ENCODE measurements at regions not wholly inside any gene's neighbourhood (a gene's known extent, or its start where the extent isn't known, plus 50 kb on each side); places are given as distances from the start of the nearest gene placed in this dataset.

DNA sequence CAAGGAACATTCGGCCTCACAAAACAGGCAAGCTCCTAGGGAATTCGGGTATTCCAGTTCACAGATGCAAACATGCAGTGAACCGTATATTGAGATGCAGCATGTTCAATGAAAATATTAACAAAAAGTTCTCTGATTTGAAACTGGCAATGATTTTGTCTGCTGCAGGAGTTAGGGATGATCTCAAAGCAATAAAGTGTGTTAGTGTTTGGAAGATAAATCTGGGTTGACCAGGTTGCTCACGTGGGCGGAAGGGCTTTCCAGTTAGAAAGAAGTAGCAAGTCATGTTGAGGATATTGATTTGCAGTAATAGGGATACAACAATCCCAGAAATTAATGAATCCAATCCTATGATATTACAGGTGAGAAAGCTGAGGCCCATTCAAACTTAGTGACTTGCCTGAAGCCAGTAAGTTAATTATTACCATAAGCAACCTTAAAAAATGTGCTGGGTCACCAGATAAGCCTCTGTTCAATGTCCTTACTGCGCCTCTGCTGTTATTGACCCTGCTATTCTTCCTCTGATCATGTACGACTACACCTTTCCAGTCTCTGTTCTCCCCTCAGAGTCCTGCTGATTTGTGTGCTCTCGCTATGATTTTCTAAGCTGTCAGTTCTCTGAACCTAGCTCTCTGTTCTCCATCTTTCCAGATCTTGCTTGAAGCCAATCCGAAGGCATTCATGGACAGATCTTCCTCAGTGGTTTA lies 370.8 kb downstream of the DSEL start:
- H3K4me3 ChIP-seq (ENCODE audit: low read length), result no peak overlapping the region
- 80% methylated on average over 1 of the region's 9 CpGs for WGBS (ENCODE audit: insufficient coverage, low lambda C conversion rate)
- no peaks in the 10 kb centered on the region for H3K36me3 ChIP-seq (ENCODE audit: control insufficient read depth, insufficient read depth, low read length)
- peak; percentile 25 to 71 for DNase-seq
- peak overlapping the region; percentile 7 for H3K27ac ChIP-seq (ENCODE audit: low read length)
- H3K27me3 ChIP-seq (ENCODE audit: control insufficient read depth, insufficient read depth, low read length), result no peaks in the 10 kb centered on the region
- H3K9me3 ChIP-seq (ENCODE audit: control insufficient read depth, low read depth, low read length), result no peaks in the 10 kb centered on the region
- H3K4me1 ChIP-seq (ENCODE audit: control insufficient read depth, insufficient read depth, low read length), result peaks cover 13% of the 10 kb centered on the region

DNA sequence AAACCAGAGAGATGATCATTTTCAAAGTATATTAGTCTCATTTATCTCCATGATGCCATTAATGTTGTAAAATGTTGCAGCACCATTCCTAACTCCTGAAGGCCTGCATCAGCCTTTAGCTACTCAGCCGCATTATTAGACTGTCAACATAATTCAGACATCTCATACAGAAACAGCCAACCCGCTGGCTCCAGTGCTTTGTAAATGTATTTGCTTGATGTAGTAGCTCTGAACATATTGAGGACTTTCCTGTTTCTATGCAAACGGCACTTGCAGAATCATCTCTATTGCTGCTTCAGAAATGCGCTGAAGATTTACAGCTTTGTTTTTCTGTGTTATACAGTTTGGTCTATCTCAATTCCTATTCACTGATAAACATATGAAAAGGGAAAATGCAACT lies 372.2 kb downstream of the DSEL start:
- Histone ChIP-seq H3K36me3 (ENCODE audit: control insufficient read depth, insufficient read depth, low read length) (no peaks in the 10 kb centered on the region), H3K4me1 (ENCODE audit: control insufficient read depth, insufficient read depth, low read length) (peaks cover 13% of the 10 kb centered on the region), H3K4me3 (ENCODE audit: low read length) (no peak overlapping the region), H3K27ac (ENCODE audit: low read length) (no peak overlapping the region), H3K9me3 (ENCODE audit: control insufficient read depth, low read depth, low read length) (no peaks in the 10 kb centered on the region), H3K27me3 (ENCODE audit: control insufficient read depth, insufficient read depth, low read length) (no peaks in the 10 kb centered on the region)
- DNase-seq, result no peak
- WGBS (ENCODE audit: insufficient coverage, low lambda C conversion rate), result 100% methylated on average over 2 of the region's 4 CpGs

DNA sequence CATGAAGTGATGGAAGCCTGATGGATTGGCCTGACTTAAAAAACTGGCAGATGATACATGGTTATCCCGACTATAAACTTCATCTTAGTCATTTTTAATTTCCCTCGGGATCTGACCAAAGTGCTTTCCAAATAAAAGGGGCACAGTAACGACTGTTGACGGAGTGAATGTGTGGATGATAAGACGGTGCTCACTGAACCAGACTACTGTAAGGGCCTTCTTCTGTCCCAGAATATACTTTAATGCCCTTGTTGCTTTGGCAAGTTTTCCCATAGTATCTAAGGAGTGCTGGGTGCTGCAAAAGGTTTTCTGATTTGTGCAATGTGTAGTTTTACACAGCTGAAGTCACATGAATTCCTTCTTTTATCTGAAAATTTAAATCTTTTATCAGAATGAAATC lies 373.5 kb downstream of the DSEL start:
- peaks cover 9% of the 10 kb centered on the region for H3K4me1 ChIP-seq (ENCODE audit: control insufficient read depth, insufficient read depth, low read length)
- DNase-seq, result no peak
- no CpG with 5 or more reads among the region's 5 CpGs for WGBS (ENCODE audit: insufficient coverage, low lambda C conversion rate)
- no peaks in the 10 kb centered on the region for H3K36me3 ChIP-seq (ENCODE audit: control insufficient read depth, insufficient read depth, low read length)
- no peak overlapping the region for H3K4me3 ChIP-seq (ENCODE audit: low read length)
- no peaks in the 10 kb centered on the region for H3K27me3 ChIP-seq (ENCODE audit: control insufficient read depth, insufficient read depth, low read length)
- H3K27ac ChIP-seq (ENCODE audit: low read length), result no peak overlapping the region
- H3K9me3 ChIP-seq (ENCODE audit: control insufficient read depth, low read depth, low read length), result no peaks in the 10 kb centered on the region

DNA sequence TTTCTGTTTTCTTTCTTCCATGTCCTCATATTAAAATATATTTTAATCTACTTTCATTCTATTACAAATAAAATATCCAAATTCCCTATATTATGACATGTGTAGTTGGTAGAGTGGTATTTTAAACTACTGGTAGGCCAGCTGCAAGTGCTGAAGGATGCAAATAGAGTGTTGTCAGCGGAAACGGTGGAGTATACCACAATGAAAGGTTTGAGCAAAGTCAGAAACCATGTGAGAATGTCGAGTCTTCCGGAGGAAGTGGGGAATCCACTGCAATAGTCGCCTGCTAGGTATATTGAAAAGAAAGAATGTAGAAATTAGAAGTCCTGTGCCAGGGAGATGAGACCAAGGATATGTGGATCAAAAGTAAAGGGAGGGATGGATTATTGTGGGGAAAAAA lies 373.9 kb downstream of the DSEL start:
- DNase-seq, result no peak
- Histone ChIP-seq H3K4me3 (ENCODE audit: low read length) (no peak overlapping the region), H3K36me3 (ENCODE audit: control insufficient read depth, insufficient read depth, low read length) (no peaks in the 10 kb centered on the region), H3K27ac (ENCODE audit: low read length) (no peak overlapping the region), H3K4me1 (ENCODE audit: control insufficient read depth, insufficient read depth, low read length) (peaks cover 9% of the 10 kb centered on the region), H3K27me3 (ENCODE audit: control insufficient read depth, insufficient read depth, low read length) (no peaks in the 10 kb centered on the region), H3K9me3 (ENCODE audit: control insufficient read depth, low read depth, low read length) (no peaks in the 10 kb centered on the region)
- 100% methylated on average over 5 of the region's 5 CpGs for WGBS (ENCODE audit: insufficient coverage, low lambda C conversion rate)

DNA sequence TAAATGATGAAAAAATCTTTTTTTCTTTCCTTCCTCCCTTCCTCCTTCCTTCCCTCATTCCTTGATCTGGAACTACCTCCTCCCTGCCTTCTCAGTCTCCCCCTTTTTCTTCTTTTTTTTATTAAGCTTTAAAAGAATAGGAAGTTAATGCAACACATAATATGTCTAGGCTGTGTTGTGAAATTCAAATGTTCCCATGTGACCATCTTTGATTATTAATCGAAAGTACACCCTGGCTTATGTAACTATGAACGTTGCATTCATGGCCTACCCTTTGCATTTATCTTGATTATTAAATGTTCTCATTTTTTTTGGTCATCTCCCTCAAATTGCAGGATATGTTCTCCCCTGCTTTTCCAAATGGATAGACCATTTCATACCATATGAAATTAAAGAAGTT lies 376.0 kb downstream of the DSEL start:
- Histone ChIP-seq H3K36me3 (ENCODE audit: control insufficient read depth, insufficient read depth, low read length) (no peaks in the 10 kb centered on the region), H3K4me1 (ENCODE audit: control insufficient read depth, insufficient read depth, low read length) (peaks cover 7% of the 10 kb centered on the region), H3K27me3 (ENCODE audit: control insufficient read depth, insufficient read depth, low read length) (no peaks in the 10 kb centered on the region), H3K27ac (ENCODE audit: low read length) (no peak overlapping the region), H3K4me3 (ENCODE audit: low read length) (no peak overlapping the region), H3K9me3 (ENCODE audit: control insufficient read depth, low read depth, low read length) (no peaks in the 10 kb centered on the region)
- no peak for DNase-seq
- 50% methylated on average over 1 of the region's 2 CpGs for WGBS (ENCODE audit: insufficient coverage, low lambda C conversion rate)

DNA sequence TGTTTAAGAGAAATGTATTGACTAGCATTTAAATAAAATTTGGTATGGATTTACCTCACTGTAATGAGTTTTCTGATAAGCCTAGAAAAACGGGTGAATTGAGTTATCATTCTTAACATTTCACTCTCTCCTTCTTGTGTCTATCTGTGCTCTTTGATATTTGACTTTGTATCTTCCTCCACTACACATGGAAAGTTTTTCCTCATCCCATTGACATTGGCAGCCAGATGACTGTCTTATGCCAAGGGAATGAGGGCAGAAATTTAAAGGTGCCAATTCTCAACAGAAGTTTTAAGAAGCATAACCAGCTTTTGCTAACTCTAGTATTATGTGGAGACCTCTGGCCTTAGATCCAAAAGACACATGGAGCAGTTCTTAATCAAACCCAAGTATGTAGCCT lies 376.6 kb downstream of the DSEL start:
- Histone ChIP-seq H3K27ac (ENCODE audit: low read length) (no peak overlapping the region), H3K4me3 (ENCODE audit: low read length) (no peak overlapping the region), H3K4me1 (ENCODE audit: control insufficient read depth, insufficient read depth, low read length) (peaks cover 1% of the 10 kb centered on the region), H3K36me3 (ENCODE audit: control insufficient read depth, insufficient read depth, low read length) (no peaks in the 10 kb centered on the region), H3K9me3 (ENCODE audit: control insufficient read depth, low read depth, low read length) (no peaks in the 10 kb centered on the region), H3K27me3 (ENCODE audit: control insufficient read depth, insufficient read depth, low read length) (no peaks in the 10 kb centered on the region)
- no peak for DNase-seq
- WGBS (ENCODE audit: insufficient coverage, low lambda C conversion rate), result no CpG with 5 or more reads among the region's 1 CpG

DNA sequence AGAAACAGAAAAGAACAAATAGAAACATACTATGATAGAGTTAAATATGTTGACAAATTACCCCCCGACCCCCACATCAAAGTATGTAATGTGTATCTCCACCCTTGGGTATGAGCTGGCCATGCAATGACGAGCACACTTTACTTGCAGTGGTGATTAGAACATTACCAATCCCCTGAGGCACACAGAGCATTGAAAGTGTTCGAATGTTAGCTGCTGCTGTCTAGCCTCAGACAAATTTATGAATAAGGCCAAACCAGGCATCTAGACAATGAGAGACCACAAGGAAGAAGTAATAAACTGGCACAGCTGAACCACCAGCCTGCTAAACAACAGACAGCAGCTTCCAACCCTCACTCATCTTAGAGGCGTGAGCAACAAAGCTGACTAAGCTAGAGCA lies 380.5 kb downstream of the DSEL start:
- Histone ChIP-seq H3K27ac (ENCODE audit: low read length) (no peak overlapping the region), H3K9me3 (ENCODE audit: control insufficient read depth, low read depth, low read length) (no peaks in the 10 kb centered on the region), H3K36me3 (ENCODE audit: control insufficient read depth, insufficient read depth, low read length) (no peaks in the 10 kb centered on the region), H3K4me3 (ENCODE audit: low read length) (no peak overlapping the region), H3K4me1 (ENCODE audit: control insufficient read depth, insufficient read depth, low read length) (no peaks in the 10 kb centered on the region), H3K27me3 (ENCODE audit: control insufficient read depth, insufficient read depth, low read length) (no peaks in the 10 kb centered on the region)
- no peak for DNase-seq
- WGBS (ENCODE audit: insufficient coverage, low lambda C conversion rate), result no CpG with 5 or more reads among the region's 4 CpGs

DNA sequence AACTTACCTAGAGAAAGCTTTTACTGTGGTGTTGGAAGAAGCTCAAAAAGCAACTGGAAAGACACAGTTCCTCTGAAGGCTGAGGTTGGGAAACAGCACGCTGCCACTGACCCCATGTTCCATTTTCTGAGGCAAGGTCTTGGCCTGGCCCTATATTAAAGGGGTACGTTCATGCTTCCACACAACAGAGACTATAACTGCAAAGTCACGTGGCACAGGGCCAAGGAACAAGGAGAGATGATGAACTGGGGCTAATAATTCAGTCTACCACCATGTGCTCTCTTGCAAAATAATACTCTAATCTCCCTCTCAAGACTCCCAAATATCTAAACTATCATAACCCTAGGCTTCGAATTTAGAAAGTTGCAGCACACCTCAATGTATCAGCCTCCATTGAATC lies 381.6 kb downstream of the DSEL start:
- Histone ChIP-seq H3K27ac (ENCODE audit: low read length) (no peak overlapping the region), H3K27me3 (ENCODE audit: control insufficient read depth, insufficient read depth, low read length) (no peaks in the 10 kb centered on the region), H3K4me1 (ENCODE audit: control insufficient read depth, insufficient read depth, low read length) (no peaks in the 10 kb centered on the region), H3K4me3 (ENCODE audit: low read length) (no peak overlapping the region), H3K36me3 (ENCODE audit: control insufficient read depth, insufficient read depth, low read length) (no peaks in the 10 kb centered on the region), H3K9me3 (ENCODE audit: control insufficient read depth, low read depth, low read length) (no peaks in the 10 kb centered on the region)
- WGBS (ENCODE audit: insufficient coverage, low lambda C conversion rate), result 100% methylated on average over 1 of the region's 4 CpGs
- DNase-seq, result no peak

DNA sequence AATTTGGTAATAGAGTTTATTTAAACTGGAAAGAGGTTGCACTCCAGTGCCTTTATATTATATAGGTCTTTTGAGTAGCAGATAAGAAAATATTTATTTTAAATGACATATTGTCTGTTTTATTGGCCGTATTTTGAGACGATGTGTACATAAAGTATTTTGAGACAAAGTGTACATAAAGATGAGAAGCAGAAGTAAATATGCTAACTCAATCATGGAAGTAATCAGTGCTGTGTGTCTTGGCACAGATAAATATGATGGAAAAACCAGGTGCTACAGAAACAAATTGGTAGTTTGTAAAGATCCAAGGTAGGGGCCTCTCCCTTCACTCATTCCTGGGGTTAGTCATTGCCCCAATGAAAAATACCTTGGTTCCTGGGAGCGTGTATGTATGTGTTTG lies 382.9 kb downstream of the DSEL start:
- no peak overlapping the region for H3K4me3 ChIP-seq (ENCODE audit: low read length)
- H3K27ac ChIP-seq (ENCODE audit: low read length), result no peak overlapping the region
- no peaks in the 10 kb centered on the region for H3K4me1 ChIP-seq (ENCODE audit: control insufficient read depth, insufficient read depth, low read length)
- H3K36me3 ChIP-seq (ENCODE audit: control insufficient read depth, insufficient read depth, low read length), result no peaks in the 10 kb centered on the region
- H3K9me3 ChIP-seq (ENCODE audit: control insufficient read depth, low read depth, low read length), result no peaks in the 10 kb centered on the region
- DNase-seq, result no peak
- WGBS (ENCODE audit: insufficient coverage, low lambda C conversion rate), result 38% methylated on average over 2 of the region's 3 CpGs
- H3K27me3 ChIP-seq (ENCODE audit: control insufficient read depth, insufficient read depth, low read length), result no peaks in the 10 kb centered on the region

DNA sequence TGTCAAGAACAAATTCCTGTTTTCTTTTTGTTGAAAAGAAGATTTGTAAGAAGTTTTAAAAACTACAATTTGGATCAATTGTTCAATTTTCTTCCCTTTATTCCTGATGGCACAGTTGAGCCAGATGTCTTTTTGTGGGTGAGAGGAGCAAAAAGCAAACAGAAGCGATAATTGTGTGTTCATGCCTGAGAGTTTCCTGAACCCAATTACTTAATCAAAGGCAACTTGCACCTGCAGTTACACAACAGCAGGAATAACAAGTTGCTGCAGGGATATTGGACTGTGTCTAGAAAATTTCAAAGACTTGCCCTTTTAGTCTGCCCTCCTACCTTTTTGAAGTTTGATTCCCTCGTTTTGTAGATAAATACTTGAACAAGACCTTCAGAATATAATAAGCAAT lies 383.6 kb downstream of the DSEL start:
- Histone ChIP-seq H3K9me3 (ENCODE audit: control insufficient read depth, low read depth, low read length) (no peaks in the 10 kb centered on the region), H3K4me1 (ENCODE audit: control insufficient read depth, insufficient read depth, low read length) (no peaks in the 10 kb centered on the region), H3K4me3 (ENCODE audit: low read length) (no peak overlapping the region), H3K27ac (ENCODE audit: low read length) (no peak overlapping the region), H3K36me3 (ENCODE audit: control insufficient read depth, insufficient read depth, low read length) (no peaks in the 10 kb centered on the region), H3K27me3 (ENCODE audit: control insufficient read depth, insufficient read depth, low read length) (no peaks in the 10 kb centered on the region)
- WGBS (ENCODE audit: insufficient coverage, low lambda C conversion rate), result no CpG with 5 or more reads among the region's 2 CpGs
- DNase-seq, result no peak

DNA sequence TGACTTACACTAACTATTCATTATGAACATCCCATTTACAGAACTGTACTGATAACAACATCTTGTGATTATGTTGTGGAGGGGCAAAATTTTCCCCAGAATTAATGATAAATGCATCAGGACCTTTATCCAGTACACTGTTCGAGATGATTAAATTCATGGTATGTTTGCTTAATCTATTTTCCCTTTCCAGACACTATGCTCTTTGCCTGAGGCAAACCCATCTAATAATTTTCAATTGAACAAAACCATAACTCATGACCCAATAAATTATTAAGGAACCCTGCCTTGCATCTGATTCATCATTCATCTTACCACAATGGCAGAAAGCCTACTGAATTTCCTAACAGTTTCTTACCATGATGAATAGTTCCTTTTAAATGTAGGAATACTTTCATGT lies 385.0 kb downstream of the DSEL start:
- WGBS (ENCODE audit: insufficient coverage, low lambda C conversion rate), result no CpG with 5 or more reads among the region's 1 CpG

More for the DNA sequence above, 385.0 kb downstream of the DSEL start:
- no peak overlapping the region for H3K27ac ChIP-seq (ENCODE audit: low read length)
- H3K27me3 ChIP-seq (ENCODE audit: control insufficient read depth, insufficient read depth, low read length), result no peaks in the 10 kb centered on the region
- peaks cover 7% of the 10 kb centered on the region for H3K9me3 ChIP-seq (ENCODE audit: control insufficient read depth, low read depth, low read length)
- no peaks in the 10 kb centered on the region for H3K36me3 ChIP-seq (ENCODE audit: control insufficient read depth, insufficient read depth, low read length)
- H3K4me1 ChIP-seq (ENCODE audit: control insufficient read depth, insufficient read depth, low read length), result no peaks in the 10 kb centered on the region
- DNase-seq, result no peak
- H3K4me3 ChIP-seq (ENCODE audit: low read length), result no peak overlapping the region
